HUES48 (cell line): ENCODE measurements at regions not wholly inside any gene's neighbourhood (a gene's known extent, or its start where the extent isn't known, plus 50 kb on each side); places are given as distances from the start of the nearest gene placed in this dataset.

ENCODE experiments used
- H3K27ac ChIP-seq: one replicate; pipeline ENCODE4 v1.7.0; 2013; ENCODE audit warnings: low read depth, low read length, inconsistent platforms
- H3K27me3 ChIP-seq: 2 replicates; pipeline ENCODE4 v1.6.1; 2013; ENCODE audit warnings: mild to moderate bottlenecking, low read length; ENCODE audit not compliant: control insufficient read depth, insufficient read depth
- H3K36me3 ChIP-seq: 2 replicates; pipeline ENCODE4 v1.6.1; 2013; ENCODE audit warnings: low read length; ENCODE audit not compliant: control insufficient read depth, insufficient read depth
- H3K4me1 ChIP-seq: 2 replicates; pipeline ENCODE4 v1.6.1; 2013; ENCODE audit warnings: mild to moderate bottlenecking, low read length; ENCODE audit not compliant: control insufficient read depth, insufficient read depth
- H3K4me3 ChIP-seq: 2 replicates; pipeline ENCODE4 v1.5.1; 2013; ENCODE audit warnings: mild to moderate bottlenecking, low read depth, low read length
- H3K9ac ChIP-seq: 2 replicates; pipeline ENCODE4 v1.6.1; 2013; ENCODE audit warnings: mild to moderate bottlenecking, low read depth, low read length, moderate library complexity
- H3K9me3 ChIP-seq: 2 replicates; pipeline ENCODE4 v1.6.1; 2013; ENCODE audit warnings: low read length; ENCODE audit not compliant: control insufficient read depth, insufficient read depth

DNA sequence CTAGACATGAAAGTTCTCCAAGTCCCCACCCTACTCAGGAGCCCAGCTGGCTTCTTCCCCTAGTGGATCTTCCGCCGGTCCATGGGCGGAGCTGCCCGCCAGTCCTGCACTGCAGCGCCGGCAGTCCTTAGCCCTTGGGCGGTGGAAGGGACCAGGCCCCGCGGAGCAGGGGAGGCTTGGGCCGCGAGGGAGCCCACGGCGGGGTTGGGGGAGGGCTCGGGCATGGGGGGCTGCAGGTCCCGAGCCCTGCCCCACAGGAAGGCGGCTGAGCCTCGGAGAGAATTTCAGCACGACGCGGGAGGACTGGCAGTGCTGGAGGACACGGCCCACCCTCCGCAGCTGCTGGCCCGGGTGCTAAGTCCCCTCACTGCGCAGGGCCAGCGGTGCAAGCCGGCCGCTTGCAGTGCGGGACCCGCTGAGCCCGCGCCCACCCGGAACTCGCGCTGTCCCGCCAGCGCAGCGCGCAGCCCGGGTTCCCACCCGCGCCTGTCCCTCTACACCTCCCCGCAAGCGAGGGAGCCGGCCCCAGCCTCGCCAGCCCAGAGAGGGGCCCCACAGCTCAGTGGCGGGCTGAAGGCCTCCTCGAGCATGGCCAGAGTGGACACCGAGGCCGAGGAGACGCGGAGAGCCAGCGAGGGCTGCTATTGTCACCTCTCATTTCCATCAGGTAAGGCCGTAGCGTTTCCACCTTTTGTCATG, 1398.6 kb downstream of the MRPL39 start:
- H3K4me3 ChIP-seq = no peak overlapping the region
- H3K4me1 ChIP-seq = no peaks in the 10 kb centered on the region
- no peaks in the 10 kb centered on the region for H3K27me3 ChIP-seq
- H3K27ac ChIP-seq = no peak overlapping the region
- no peak overlapping the region for H3K9ac ChIP-seq
- peaks cover 6% of the 10 kb centered on the region; the same call in 1 of the 2 replicates for H3K9me3 ChIP-seq
- no peaks in the 10 kb centered on the region for H3K36me3 ChIP-seq

DNA sequence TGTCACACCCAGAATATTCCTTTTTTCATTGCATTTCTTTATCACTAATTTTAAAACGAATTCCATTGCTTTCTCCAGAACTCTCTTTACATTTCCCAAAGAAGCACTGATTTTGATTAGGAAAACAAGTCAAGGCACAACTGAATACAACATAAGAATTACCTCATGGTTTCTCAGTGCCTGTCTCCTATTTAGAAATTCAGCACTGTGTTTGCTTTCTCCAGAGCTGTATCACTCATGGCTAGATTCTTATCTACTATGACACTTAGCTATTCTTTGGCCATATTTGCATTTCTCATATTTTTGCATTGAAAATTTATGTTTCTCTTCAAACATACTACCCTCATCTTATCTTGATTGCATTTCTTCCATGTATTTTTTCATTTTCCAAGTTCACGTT, 1402.0 kb downstream of the MRPL39 start:
- Histone ChIP-seq H3K27ac (no peak overlapping the region), H3K9ac (no peak overlapping the region), H3K27me3 (no peaks in the 10 kb centered on the region), H3K4me3 (no peak overlapping the region), H3K36me3 (no peaks in the 10 kb centered on the region), H3K9me3 (peaks cover 6% of the 10 kb centered on the region; the same call in 1 of the 2 replicates), H3K4me1 (no peaks in the 10 kb centered on the region)

DNA sequence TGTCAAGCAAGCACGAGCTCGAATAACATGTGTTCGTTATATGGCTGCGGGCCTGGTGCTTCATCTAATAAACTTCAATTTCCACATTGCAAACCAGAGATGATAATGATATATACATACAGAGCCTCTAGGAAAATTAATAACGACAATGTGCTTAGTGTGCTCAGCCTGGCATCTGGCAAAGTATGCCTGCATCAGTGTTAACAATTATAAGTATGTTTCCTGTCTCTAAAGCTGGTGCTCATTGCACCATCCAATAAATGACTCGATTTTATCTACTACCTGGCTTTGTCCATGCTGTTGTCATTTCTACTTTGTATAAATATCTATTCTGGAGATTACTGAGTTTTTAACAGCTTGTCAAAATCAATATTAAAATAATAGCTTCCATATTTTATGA, 1402.6 kb downstream of the MRPL39 start:
- no peak overlapping the region for H3K4me3 ChIP-seq
- no peak overlapping the region for H3K27ac ChIP-seq
- H3K27me3 ChIP-seq = no peaks in the 10 kb centered on the region
- no peaks in the 10 kb centered on the region for H3K4me1 ChIP-seq
- H3K9me3 ChIP-seq = peaks cover 6% of the 10 kb centered on the region; the same call in 1 of the 2 replicates
- H3K9ac ChIP-seq = no peak overlapping the region
- no peaks in the 10 kb centered on the region for H3K36me3 ChIP-seq

DNA sequence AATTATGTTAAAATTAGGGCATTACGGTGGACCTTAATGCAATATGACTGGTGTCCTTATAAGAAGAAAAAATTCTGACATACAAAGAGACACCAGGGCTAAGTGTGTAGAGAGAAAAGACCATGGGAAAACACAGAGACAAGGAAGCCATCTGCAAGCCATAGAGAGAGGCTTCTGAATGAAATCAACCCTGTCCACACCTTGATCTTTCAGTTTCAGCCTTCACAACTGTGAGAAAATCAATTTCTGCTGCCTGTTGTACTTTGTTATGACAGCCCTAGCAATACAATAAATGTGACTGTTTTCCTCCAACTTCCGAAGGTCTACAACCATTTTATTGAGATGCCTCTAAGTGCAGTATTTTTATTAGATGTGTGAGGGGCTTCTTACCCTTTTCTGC, 1407.2 kb downstream of the MRPL39 start:
- Histone ChIP-seq H3K4me3 (no peak overlapping the region), H3K9ac (no peak overlapping the region)

DNA sequence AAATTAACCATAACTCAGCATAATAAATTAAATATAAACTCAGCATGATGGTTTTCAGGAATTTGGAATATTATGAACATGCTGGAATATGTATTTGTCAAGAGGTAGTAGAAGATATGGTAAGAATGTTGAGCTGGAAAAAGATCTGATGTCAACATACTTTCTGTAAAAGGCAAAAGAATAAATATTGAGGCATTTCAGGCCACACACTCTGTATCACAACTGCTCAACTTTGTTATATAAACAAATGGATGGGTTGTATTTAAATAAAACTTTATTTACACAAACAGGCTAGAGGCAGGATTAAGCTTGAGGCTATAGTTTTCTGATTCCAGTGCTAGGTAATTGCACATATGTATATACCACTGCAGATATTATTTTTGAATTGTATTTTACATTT, 1409.4 kb downstream of the MRPL39 start:
- Histone ChIP-seq H3K4me1 (no peaks in the 10 kb centered on the region), H3K27ac (no peak overlapping the region), H3K36me3 (no peaks in the 10 kb centered on the region), H3K9me3 (no peaks in the 10 kb centered on the region), H3K27me3 (no peaks in the 10 kb centered on the region), H3K9ac (no peak overlapping the region), H3K4me3 (no peak overlapping the region)

More for the DNA sequence above, 1407.2 kb downstream of the MRPL39 start:
- no peaks in the 10 kb centered on the region for H3K36me3 ChIP-seq
- H3K9me3 ChIP-seq = no peaks in the 10 kb centered on the region
- H3K27ac ChIP-seq = no peak overlapping the region
- H3K4me1 ChIP-seq = no peaks in the 10 kb centered on the region
- no peaks in the 10 kb centered on the region for H3K27me3 ChIP-seq

DNA sequence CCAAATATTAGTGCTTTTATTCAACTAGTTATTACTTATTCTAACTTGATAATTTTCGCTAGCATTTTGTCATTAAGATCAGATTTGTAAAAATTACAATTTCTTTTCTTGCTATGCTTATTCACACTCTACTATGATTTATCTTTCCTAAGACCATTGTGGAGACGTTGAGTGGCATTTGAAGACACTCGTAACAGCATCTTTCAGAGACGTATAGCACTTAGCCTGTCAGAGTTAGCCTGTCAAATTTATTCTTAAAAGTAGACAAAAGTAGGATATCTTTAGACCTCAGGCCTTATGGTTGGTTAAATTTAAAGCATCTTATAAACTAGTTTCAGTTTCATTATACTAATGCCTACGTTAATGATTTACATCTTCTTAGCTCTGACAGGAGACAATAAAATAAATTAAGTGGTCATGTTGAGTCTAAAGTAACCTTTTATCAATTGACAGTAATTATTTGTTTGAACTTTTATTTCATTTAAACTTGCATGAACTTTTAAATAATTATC, 1410.1 kb downstream of the MRPL39 start:
- Histone ChIP-seq H3K4me1 (no peaks in the 10 kb centered on the region), H3K9ac (no peak overlapping the region), H3K4me3 (no peak overlapping the region), H3K9me3 (no peaks in the 10 kb centered on the region), H3K27me3 (no peaks in the 10 kb centered on the region), H3K27ac (no peak overlapping the region), H3K36me3 (no peaks in the 10 kb centered on the region)

DNA sequence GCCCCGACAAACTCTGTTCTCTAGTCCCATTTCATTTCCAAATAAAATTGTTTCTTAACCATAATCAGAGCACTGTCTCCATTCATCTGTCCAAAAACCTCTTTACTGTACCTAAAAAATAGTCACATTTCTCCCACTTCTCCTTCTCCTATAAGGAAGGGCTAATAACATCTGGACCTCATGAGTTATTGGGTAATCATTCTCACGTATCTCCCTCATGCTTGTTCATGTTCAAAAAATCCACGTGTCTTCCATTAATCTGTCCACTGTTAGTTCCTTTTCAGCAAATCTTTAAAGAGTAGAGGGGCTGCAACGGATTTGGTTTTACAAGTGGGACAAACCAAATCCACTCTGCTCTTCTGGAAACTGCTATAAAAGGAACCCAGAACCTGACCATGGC, 1418.8 kb downstream of the MRPL39 start:
- Histone ChIP-seq H3K4me1 (no peaks in the 10 kb centered on the region), H3K9me3 (no peaks in the 10 kb centered on the region), H3K36me3 (no peaks in the 10 kb centered on the region), H3K27me3 (no peaks in the 10 kb centered on the region), H3K9ac (no peak overlapping the region), H3K27ac (no peak overlapping the region), H3K4me3 (no peak overlapping the region)

DNA sequence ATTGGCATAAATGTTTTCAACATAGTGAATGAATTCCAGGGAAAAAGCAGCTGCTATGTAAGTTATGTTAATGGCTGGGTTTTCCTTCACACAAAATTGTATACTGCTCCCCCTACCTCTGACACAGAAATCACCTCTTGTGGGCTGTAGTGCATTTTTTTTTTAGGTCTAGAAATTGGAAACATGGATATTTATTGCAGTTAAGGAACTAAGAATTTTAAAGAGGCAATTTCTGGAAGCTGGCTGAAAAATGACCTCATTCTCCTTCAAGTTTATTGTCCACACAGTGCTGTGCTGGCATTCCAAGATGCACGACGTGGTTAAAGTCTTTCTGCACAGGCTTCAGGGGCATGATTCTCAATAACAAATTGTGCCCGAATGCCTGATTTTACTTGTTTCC, 1424.2 kb downstream of the MRPL39 start:
- Histone ChIP-seq H3K4me3 (no peak overlapping the region), H3K9me3 (peaks cover 8% of the 10 kb centered on the region), H3K27ac (no peak overlapping the region), H3K36me3 (no peaks in the 10 kb centered on the region), H3K27me3 (no peaks in the 10 kb centered on the region), H3K4me1 (no peaks in the 10 kb centered on the region), H3K9ac (no peak overlapping the region)

DNA sequence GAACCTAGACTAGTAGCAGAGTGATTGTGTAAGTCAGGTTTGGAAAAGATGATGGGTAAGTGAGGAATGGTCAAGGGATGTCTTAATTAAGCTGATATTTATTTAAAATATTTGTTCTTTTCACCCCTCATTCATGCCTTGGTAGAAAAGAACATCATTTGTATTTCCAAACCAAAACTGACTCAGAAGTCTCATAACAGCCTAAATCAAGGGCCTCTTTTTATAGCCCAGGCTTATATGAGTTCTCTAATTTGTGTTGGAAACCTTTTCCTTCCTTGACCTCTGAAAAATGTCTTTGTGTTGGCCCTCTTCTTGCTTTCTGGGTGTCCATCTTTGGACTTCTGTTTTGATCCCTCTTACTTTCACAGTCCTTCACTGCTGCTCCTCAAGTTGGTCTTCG, 1428.2 kb downstream of the MRPL39 start:
- H3K36me3 ChIP-seq = no peaks in the 10 kb centered on the region
- no peak overlapping the region for H3K27ac ChIP-seq
- H3K9me3 ChIP-seq = peaks cover 10% of the 10 kb centered on the region
- H3K4me3 ChIP-seq = no peak overlapping the region
- no peaks in the 10 kb centered on the region for H3K27me3 ChIP-seq
- no peak overlapping the region for H3K9ac ChIP-seq
- H3K4me1 ChIP-seq = no peaks in the 10 kb centered on the region

DNA sequence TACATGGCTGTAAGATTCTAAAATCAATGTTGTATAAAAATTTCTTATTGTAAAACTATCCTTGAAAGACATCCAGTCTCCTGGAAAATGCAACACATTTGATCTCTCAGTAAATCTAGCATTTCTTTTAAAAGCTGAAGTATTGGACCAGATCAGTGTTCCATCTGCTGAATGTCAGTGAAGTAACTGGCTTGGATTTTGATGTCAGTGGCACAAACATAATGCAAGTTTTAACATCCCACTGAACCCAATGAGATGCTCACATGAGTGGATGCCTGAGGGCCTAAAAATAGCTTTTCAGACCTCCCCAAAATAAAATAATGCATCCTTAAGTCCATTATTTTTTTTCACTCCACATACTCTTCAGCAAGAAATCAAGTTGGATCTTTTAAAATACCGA, 1432.2 kb downstream of the MRPL39 start:
- H3K27me3 ChIP-seq = no peaks in the 10 kb centered on the region
- no peak overlapping the region for H3K27ac ChIP-seq
- peaks cover 10% of the 10 kb centered on the region for H3K9me3 ChIP-seq
- no peak overlapping the region for H3K9ac ChIP-seq
- no peaks in the 10 kb centered on the region for H3K4me1 ChIP-seq
- H3K4me3 ChIP-seq = no peak overlapping the region
- H3K36me3 ChIP-seq = no peaks in the 10 kb centered on the region

DNA sequence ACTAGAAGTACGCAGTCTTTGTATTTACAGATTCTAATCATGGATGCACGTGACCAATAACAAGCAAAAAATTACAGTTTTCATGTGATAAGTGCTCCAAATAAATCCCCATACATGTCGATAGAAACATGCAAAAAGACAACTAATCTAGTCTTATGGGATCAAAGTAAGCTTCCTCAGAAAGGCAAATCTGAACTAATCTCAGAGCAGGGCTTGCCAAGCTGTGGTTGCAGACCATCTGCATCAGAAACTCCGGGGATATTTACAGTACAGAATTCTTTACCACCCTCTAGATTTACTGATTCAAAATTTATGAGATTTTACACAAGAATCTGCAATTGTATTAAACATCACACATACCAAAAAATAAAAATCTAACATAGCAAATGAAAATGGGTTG, 1435.5 kb downstream of the MRPL39 start:
- no peaks in the 10 kb centered on the region for H3K4me1 ChIP-seq
- no peaks in the 10 kb centered on the region for H3K27me3 ChIP-seq
- no peak overlapping the region for H3K27ac ChIP-seq
- H3K4me3 ChIP-seq = no peak overlapping the region
- no peaks in the 10 kb centered on the region for H3K36me3 ChIP-seq
- H3K9me3 ChIP-seq = no peaks in the 10 kb centered on the region
- H3K9ac ChIP-seq = no peak overlapping the region
